NCI-H146 (cell line): ENCODE measurements at regions not wholly inside any gene's neighbourhood (a gene's known extent, or its start where the extent isn't known, plus 50 kb on each side); places are given as distances from the start of the nearest gene placed in this dataset.
"Not testable (repeated sequence)": the region's sequence is repeated elsewhere in the genome, so short reads cannot be mapped to it uniquely, and the experiment has no call there.

Experiments used
- DNase-seq: peaks from one replicate; lab custom pipeline; 2025; lab: John Stamatoyannopoulos, UW

DNA sequence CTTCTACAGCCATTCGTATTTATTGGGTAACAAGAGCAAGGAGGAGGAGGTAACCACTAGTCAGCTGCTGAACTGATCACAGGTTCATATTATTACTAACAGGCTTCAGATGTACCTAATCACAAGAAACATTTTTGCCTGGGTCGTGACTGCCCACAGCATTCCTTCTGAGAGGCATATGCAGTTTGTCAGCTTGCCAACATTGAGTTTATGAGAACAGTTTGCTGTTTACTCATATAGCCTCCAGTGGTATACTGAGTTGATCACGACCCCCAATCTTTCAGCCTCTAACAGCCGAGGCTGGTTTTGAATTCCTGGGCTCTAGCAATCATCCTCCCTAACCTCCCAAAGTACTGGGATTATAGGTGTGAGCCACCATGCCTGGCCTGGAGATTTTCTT, 693.6 kb downstream of the TLE1 start:
- no peak for DNase-seq

- no peak for DNase-seq
Measured at GRCh38 chr9:80994892-80995291, 694.5 kb downstream of the TLE1 start.

GRCh38 chr9:80985595-80985994, 703.8 kb downstream of the TLE1 start:
- not testable (repeated sequence) for DNase-seq

DNA sequence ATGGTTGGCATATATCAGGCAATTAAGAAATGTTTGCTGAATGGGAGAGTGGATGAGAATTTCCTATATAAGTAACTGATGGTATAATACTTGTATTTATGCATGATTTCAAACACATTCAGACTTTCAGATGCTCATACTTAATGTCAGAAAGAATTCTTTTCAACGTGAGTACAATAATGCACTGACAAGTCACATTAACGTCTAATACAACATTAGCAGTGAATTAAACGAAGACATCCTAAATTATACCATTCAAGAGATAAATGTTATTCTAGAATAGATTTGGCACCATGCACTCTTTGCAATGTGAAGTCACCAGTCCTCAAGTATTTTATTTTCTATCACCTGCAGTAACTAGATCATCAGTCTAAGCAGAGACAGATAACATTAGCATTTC, 712.9 kb downstream of the TLE1 start:
- no peak for DNase-seq

GRCh38 chr9:80970377-80970776, 719.0 kb downstream of the TLE1 start:
- not testable (repeated sequence) for DNase-seq

GRCh38 chr9:80968611-80969010, 720.7 kb downstream of the TLE1 start:
- no peak for DNase-seq

DNA sequence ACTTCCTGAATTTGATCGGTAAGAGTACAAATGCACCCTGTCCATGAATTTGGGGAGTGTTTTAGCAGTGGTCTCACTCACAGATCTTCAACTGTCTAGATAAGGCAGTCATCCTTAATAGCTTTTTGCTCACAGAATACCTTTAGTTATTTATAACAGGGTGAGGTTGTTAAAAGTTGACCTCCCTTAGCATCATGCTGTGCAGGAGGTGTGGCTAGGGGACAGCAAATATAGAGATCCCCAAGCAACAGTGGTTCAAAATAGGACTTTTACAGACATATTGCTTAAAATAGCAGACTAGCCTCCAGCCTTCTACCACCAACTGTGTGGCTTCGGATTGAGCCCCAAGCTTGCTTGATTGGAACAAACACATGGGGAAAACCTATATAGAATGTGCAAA, 724.4 kb downstream of the TLE1 start:
- DNase-seq = no peak

DNA sequence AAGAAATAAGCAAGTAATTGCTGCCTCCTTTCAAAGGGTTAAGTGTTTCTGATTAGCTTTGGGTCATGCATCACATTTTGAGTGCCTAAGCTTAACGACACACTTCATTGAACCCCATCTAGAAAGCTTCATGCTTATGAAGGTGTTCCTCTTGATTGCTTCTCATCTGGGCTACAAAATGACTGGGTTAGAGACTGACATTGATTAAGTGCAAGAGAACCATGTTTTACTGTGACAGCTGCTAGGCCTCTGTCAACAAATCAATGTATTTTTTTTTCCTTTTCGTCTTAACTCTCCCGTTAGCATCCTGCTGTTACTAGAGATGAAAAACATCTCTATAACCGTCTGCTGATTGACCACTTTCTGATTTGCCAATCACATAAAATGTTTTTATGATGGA, 725.0 kb downstream of the TLE1 start:
- no peak for DNase-seq

- DNase-seq = no peak
Measured at GRCh38 chr9:80957801-80958200, 731.5 kb downstream of the TLE1 start.

- no peak for DNase-seq
Measured at GRCh38 chr9:80954521-80954920, 734.8 kb downstream of the TLE1 start.

- DNase-seq = no peak
Measured at GRCh38 chr9:80952363-80952922, 736.9 kb downstream of the TLE1 start.

DNA sequence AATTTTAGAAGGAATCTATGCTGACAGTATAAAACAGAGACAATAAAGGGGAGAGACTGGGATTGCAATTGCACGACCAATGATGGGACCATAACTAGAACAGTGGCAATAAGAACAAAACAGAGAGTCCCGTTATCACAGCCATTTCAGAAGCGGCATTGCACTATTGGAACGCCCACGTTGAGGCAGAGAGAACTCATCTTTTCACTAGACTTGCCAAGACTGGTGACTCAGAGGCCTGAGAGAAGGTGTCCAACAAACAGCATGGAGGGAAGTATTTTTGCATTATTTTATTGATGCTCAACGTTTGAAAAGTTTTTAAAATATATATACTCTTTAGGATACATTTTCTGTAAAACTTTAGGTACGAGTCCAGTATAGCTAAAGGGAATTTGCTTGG, 737.7 kb downstream of the TLE1 start:
- no peak for DNase-seq

DNA sequence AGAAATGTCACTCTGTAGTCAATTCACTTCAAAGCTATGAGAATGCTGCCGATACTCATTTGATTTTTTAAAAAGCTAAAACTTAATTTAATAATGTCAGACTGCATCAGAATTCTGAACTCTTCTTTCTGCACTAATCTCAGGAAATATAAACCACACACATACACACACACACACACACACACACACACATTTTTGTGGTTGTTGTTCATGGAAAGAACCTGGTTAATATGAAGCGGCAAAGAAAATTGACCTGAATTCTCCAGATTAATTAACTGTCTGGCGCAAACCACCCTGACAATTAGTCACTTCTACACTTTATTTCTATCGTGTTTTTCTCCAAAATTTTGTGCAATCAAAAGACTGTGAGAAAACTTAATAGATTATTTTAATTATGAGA, 740.5 kb downstream of the TLE1 start:
- no peak for DNase-seq

GRCh38 chr9:80948066-80948465, 741.3 kb downstream of the TLE1 start:
- no peak for DNase-seq

DNA sequence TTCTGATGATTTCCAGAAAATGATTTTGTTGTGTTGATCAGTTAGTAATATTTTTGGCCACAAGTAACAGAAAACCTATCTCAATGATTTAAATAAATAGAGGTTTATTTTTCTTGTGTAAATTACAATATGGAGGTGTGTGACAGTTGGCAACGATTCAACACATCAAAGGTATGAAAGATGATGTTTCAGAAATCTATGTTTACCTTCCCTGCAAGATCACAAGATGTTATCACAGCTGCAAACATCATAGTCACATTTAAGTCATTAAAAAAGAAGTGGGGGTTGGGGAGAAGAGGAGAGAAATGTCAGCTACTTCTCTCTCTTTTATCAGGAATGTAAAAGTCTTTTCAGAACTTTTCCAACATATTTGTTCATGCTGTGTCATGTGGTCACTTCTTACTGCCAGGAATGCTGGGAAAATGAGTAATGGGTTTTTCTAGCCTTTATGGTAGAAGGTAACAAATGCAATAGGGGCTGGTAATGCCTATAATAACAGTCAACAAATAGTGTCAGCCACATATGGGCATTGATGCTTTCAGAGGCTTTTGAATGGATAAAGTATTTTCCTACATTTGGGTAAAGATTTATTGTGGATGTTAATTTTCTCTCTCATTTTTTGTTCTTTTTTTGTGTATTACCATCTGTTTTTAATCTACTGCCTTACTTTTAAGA, 742.7 kb downstream of the TLE1 start:
- DNase-seq = no peak

GRCh38 chr9:80945436-80945835, 743.9 kb downstream of the TLE1 start:
- DNase-seq = no peak

GRCh38 chr9:80937645-80938044, 751.7 kb downstream of the TLE1 start:
- DNase-seq = no peak

DNA sequence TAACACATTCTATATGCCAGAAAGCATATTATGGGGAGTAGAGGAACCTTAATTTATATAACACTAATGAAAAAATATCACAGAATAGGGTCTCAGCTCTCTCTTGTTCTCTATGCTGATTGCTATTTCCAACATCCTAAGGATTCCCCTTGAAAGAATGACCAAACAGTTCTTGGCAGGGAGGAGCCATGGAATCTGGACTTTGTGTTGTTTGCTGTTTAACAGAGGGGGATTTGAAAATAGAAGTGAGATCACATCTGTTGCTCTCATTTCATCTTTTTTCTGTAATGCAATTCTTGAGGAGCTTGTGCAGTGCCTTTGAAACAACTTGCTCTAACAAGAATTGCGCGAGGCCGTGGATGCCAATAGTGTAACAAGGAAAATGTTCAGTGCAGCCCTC, 755.3 kb downstream of the TLE1 start:
- DNase-seq = no peak

DNA sequence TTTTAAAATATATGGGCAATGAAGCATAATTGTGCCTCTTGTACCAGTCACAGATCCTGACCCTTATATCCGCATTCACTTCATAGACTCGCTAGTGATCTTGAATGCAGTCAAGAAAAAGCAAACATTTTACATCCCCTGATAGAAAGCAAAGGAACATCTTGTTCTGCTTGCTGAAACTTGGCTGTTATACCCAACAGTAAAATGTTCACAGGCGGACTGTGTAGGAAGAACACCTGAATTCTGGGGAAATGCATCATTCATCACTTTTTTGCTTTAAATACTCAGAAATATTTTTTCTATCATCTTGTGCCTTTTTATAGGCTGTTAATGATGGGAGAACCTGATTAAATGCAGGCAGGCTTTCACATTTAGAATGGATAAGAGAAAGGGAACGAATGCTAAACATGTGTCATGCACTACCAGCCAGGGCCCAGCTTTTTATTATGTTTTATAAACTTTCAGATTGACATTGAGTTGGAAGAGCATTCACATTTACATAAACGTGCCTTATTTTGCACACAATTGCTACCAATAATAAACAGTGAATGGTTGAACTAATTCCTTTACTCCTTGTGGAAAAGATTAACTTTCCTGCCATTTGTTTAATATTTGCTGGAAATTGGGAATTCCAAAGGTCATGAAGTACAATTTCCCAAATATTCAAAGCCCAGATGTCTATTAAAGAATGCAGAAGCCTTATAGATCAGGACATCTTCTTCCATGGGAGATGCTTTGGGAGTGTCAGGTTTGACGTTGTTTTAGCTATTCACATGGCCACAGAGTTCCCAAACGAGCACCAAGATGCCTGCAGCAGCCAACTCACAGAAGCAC, 756.2 kb downstream of the TLE1 start:
- no peak for DNase-seq

- DNase-seq = no peak
Measured at GRCh38 chr9:80932181-80932580, 757.2 kb downstream of the TLE1 start.

GRCh38 chr9:80931163-80931562, 758.2 kb downstream of the TLE1 start:
- no peak for DNase-seq

DNA sequence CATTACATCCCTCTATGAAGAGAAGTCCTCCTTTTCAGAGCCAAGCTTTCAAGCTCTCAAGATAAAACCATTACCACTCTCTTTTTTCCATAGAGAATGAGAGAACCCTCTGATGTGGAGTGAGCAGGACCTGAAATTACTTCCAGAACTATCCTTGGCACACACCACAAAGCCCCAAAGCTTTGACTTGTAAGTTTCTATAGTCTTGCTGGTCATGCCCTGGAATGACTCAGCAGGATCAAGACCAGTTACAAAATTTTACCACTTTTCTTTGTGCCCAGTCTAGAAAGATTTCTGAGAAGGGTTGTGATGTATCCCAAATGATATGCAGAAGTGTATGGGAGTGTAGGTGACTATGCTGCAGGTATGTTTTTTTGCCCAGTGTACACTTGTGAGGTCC, 760.6 kb downstream of the TLE1 start:
- no peak for DNase-seq

DNA sequence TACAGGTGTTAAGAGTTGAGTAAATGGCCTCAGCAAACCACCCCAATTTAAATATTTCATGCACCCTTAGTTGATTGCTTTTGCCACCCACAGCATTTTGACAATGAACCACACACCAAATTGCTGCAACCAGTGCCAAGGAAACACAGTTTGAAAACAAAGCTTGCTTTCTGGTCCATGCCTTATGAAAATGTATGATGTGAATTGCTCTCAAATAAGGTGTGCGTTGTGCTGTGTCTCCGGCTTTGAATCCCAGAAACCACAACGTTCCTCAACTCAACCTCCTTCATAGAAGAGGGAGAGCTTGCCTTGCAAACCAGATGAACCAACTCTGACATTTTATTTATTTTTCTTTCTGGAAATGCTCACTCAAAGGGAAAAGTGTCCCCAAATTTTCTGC, 762.7 kb downstream of the TLE1 start:
- no peak for DNase-seq
